Naive thymus-derived CD8-positive, alpha-beta T cell (primary cell): ENCODE measurements at regions not wholly inside any gene's neighbourhood (a gene's known extent, or its start where the extent isn't known, plus 50 kb on each side); places are given as distances from the start of the nearest gene placed in this dataset.

Experiments
- ATAC-seq, 2 donors: fragments of 150-1000 bp; cut with Tn5 transposase in 1 of 2; sonication (Bioruptor Pico), chemical (Tn5 transposase) in 1 of 2; 1 replicate in 1 of 2; 2 replicates in 1 of 2; pipeline ENCODE4 v1.10.0; 2021; ENCODE audit warnings: mild to moderate bottlenecking in 2 of 2, moderate library complexity in 2 of 2
- POLR2A ChIA-PET: fragments of 350-600 bp; sonication (Branson Sonifier 250); formaldehyde crosslinking; loops from one replicate; lab custom pipeline; 2021; ENCODE audit warnings: antibody characterized with exemption; lab: Charles Lee
- DNase-seq, 10 donors: peaks; one replicate each; pipeline versions ENCODE4 v3.0.0 to v3.0.0-alpha.2; 2020 to 2022
- H3K27ac Mint-ChIP-seq, 10 donors: one replicate each; pipeline ENCODE4 v1.8.0; 2020 to 2022; ENCODE audit warnings: mild to moderate bottlenecking in 10 of 10, mixed read lengths in 10 of 10, moderate library complexity in 4 of 10, inconsistent platforms in 1 of 10
- H3K27me3 Mint-ChIP-seq, 5 donors: one replicate each; pipeline ENCODE4 v1.8.0; 2021 to 2022; ENCODE audit warnings: mixed read lengths in 5 of 5
- H3K36me3 Mint-ChIP-seq, 3 donors: one replicate each; pipeline ENCODE4 v1.8.0; 2020 to 2022; ENCODE audit warnings: mixed read lengths in 3 of 3, mild to moderate bottlenecking in 2 of 3, inconsistent platforms in 1 of 3
- H3K4me1 Mint-ChIP-seq, 4 donors: one replicate each; pipeline ENCODE4 v1.8.0; 2021 to 2022; ENCODE audit warnings: mixed read lengths in 4 of 4
- H3K4me3 Mint-ChIP-seq, 10 donors: one replicate each; pipeline ENCODE4 v1.8.0; 2020 to 2022; ENCODE audit warnings: mild to moderate bottlenecking in 10 of 10, mixed read lengths in 10 of 10, moderate library complexity in 6 of 10, inconsistent platforms in 1 of 10
- H3K9me3 Mint-ChIP-seq, 9 donors: one replicate each; pipeline ENCODE4 v1.8.0; 2020 to 2022; ENCODE audit warnings: mixed read lengths in 9 of 9, mild to moderate bottlenecking in 3 of 9, inconsistent platforms in 1 of 9, moderate library complexity in 1 of 9

DNA sequence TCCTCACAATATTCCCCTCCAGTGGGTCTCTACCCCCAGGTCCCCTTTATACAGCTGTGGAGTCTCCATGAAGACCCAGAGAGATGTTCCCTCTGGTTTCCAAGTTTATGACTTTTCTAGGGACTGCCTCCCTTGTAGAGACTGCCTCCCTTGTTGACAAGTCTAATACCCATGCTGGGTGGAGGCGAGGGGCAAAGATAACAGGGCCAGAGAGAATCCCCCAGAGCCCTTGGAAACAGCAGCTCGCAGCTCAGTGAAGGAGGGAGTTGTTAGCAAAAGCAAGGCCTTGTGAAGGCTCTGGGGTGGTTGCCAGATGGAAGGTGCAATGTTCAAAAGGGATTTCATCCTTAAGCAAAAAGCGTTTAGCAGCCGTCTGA lies 75.0 kb upstream of the GATA6 start:
- POLR2A ChIA-PET: no interaction called here
- DNase-seq (no peak), ATAC-seq (no peak)
- Mint-ChIP-seq H3K9me3 (peaks cover 0 to 5% (median 0%) of the 10 kb centered on the region in 9 donors), H3K4me1 (no peaks in the 10 kb centered on the region), H3K27ac (no peak overlapping the region), H3K4me3 (no peak overlapping the region), H3K27me3 (peaks cover 1 to 16% (median 4%) of the 10 kb centered on the region in 5 donors), H3K36me3 (no peaks in the 10 kb centered on the region)

DNA sequence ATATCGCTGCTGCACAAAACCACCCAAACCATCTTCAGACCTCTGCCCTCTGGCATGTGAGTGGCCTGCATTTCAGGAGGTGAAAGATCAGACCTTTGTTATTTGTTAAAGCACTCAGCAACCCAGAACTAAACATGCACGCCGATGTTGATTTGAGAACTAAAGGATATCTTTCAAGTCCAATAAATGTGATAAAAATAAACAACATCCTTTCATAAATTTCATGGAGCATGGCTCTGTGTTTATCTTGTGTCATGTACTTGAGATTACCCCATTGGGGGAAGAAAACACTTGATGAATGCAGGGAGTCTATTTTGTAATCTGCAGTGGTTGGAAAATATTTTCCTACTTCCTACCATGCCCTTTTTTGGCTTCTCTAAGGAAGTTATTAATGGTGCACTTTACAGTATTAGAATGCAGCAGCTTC lies 70.8 kb upstream of the GATA6 start:
- peaks cover 4 to 8% (median 6%) of the 10 kb centered on the region in 4 donors for H3K4me1 Mint-ChIP-seq
- POLR2A ChIA-PET: no interaction called here
- ATAC-seq: no peak

DNA sequence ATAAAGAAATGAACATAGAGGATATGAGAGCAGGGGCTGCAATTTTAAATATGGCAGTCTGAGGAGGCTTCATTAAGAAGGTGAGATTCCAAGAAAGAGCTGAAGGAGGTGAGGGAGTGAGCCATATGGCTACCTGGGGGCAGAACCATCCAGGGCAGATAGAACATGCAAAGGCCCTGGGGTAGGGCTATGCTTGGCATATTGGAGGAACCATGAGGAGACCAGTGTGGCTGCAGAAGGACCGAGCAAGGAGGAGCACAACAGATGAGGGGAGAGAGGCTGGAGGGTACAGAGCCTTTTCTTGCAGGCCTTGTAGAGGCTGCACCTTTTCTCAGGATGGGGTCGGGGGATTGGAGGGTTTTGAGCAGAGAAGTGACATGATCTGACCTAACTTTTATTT lies 69.5 kb upstream of the GATA6 start:
- no peak overlapping the region for H3K4me3 Mint-ChIP-seq
- no peaks in the 10 kb centered on the region for H3K36me3 Mint-ChIP-seq
- peaks cover 4 to 13% (median 6%) of the 10 kb centered on the region in 4 donors for H3K4me1 Mint-ChIP-seq
- DNase-seq: no peak
- H3K27ac Mint-ChIP-seq: no peak overlapping the region
- ATAC-seq: no peak
- peaks cover 4 to 18% (median 9%) of the 10 kb centered on the region in 5 donors for H3K27me3 Mint-ChIP-seq
- peaks cover 0 to 10% (median 0%) of the 10 kb centered on the region in 9 donors for H3K9me3 Mint-ChIP-seq
- POLR2A ChIA-PET: no interaction called here

More for the DNA sequence above, 70.8 kb upstream of the GATA6 start:
- H3K4me3 Mint-ChIP-seq: no peak overlapping the region
- H3K27ac Mint-ChIP-seq: no peak overlapping the region
- no peaks in the 10 kb centered on the region for H3K36me3 Mint-ChIP-seq
- peaks cover 0 to 10% (median 0%) of the 10 kb centered on the region in 9 donors for H3K9me3 Mint-ChIP-seq
- no peak for DNase-seq
- H3K27me3 Mint-ChIP-seq: peaks cover 4 to 22% (median 10%) of the 10 kb centered on the region in 5 donors

DNA sequence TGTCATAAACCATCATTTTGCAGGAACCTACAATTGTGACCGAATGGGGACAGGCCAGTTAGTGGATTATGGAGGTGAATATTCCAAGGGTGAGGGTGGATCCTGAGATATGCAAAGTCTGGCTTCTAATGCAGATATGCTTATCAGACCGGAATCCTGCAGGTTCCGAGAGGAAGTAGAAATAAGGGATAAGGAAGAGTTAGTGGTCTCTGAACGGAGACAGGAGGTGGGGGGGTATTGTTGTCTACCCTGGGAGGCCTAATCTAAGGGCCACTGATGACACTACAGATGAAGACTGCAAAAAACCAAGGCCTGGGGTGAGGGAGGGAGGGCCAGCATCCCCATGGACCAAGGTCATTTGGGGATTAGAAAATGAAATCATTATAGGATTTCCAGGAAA lies 67.7 kb upstream of the GATA6 start:
- peak overlapping the region in 1 of 10 donors; percentile 32 for H3K27ac Mint-ChIP-seq
- peaks cover 0 to 10% (median 0%) of the 10 kb centered on the region in 9 donors for H3K9me3 Mint-ChIP-seq
- H3K4me3 Mint-ChIP-seq: no peak overlapping the region
- H3K36me3 Mint-ChIP-seq: no peaks in the 10 kb centered on the region
- DNase-seq (no peak), ATAC-seq (no peak)
- H3K27me3 Mint-ChIP-seq: peaks cover 5 to 16% (median 6%) of the 10 kb centered on the region in 5 donors
- peaks cover 4 to 13% (median 6%) of the 10 kb centered on the region in 4 donors for H3K4me1 Mint-ChIP-seq
- POLR2A ChIA-PET: no interaction called here

DNA sequence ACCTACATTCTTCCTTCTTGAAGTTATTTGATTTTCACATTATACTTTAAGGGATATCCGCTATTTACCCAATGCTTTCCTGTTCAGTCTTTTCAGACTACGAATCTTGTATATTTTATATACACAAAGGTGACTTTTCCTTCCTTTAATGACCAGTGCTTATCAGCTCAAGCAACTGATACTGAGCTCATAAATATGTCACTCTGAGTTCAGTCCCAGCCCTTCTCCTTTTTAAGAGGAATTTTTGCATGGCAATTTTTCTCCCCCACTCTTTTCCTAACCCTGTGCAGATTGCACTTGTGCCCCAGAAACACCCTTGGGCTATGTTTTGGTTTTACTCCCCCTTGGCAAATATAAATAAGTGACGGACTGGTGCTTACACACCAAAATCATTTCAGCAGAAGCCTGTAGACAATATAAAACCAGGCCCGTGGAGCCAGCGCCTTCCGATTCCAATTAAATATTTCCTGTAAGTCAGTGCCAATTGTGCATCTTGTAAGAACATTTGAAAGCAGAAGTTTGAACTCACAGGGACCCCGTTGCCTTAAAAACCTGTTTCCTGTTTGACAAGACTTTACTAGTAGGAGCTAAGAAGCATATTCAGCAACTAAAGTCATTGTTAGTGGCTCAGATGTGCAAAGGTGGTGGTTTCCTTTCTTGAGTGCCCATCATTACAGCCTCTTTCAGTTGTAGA lies 66.3 kb upstream of the GATA6 start:
- Mint-ChIP-seq H3K4me1 (peaks cover 4 to 13% (median 6%) of the 10 kb centered on the region in 4 donors), H3K9me3 (peaks cover 0 to 10% (median 0%) of the 10 kb centered on the region in 9 donors), H3K27me3 (peaks cover 5 to 17% (median 6%) of the 10 kb centered on the region in 5 donors), H3K27ac (peak overlapping the region in 2 of 10 donors; percentile 41 to 72), H3K36me3 (no peaks in the 10 kb centered on the region), H3K4me3 (peak overlapping the region in 1 of 10 donors; percentile 12)
- DNase-seq (no peak), ATAC-seq (no peak)
- POLR2A ChIA-PET: no interaction called here

DNA sequence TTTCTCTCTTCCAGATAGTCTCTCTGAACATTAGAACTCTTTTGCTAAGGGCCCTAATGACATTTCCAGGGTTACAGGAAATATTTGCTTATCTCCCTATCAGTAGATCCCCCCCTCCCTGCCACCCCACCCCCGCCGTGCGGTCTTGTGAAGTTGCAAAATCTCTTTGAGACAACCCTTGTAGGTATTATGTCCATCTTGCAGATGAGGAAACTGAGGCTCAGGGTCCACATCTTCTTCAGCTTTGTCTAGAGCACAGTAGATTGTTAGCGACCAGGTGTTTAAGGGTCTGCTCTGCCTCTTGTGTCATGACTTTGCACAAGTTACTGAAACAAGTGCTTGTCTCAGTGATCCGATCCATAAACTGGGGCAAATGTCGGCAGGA lies 65.8 kb upstream of the GATA6 start:
- H3K27ac Mint-ChIP-seq: no peak overlapping the region
- peaks cover 5 to 17% (median 6%) of the 10 kb centered on the region in 5 donors for H3K27me3 Mint-ChIP-seq
- POLR2A ChIA-PET: no interaction called here
- H3K36me3 Mint-ChIP-seq: no peaks in the 10 kb centered on the region
- DNase-seq (no peak), ATAC-seq (no peak)
- no peak overlapping the region for H3K4me3 Mint-ChIP-seq
- H3K9me3 Mint-ChIP-seq: peaks cover 0 to 10% (median 0%) of the 10 kb centered on the region in 9 donors
- peaks cover 4 to 13% (median 6%) of the 10 kb centered on the region in 4 donors for H3K4me1 Mint-ChIP-seq

DNA sequence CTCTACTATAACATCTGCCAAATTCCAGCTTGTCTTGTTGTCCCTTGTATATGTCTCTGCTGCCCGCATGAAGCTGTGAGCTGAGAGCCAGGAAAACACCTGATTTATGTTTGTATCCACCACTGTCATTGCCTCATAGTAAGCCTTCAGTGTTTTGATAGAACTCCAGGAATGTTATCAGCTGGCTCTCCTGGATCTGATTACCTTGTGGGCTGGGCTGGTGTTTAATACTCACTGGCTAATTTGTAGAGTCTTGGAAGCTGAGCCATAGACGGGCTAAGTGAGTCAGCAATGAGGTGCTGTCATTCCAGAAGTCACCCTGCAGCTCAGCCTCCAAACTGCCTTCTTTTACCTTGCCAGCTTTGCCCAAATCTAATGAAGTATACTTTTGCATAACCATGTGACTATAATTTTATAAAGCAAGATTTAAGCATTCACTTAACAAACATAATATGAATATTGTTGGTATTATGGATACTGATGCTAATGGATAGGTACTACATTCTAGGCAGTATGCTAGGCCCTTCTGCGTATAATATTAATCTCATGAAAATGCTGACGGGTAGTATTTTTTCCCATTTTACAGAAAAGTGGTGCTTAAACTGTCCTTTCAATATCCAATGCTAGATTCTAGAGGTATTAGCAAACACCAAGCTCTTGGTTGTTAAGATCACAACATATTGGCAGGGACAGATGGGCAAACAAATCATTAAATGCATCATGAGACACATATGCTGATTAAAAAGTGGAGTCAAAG lies 62.7 kb upstream of the GATA6 start:
- peaks cover 4 to 13% (median 6%) of the 10 kb centered on the region in 4 donors for H3K4me1 Mint-ChIP-seq
- no peaks in the 10 kb centered on the region for H3K9me3 Mint-ChIP-seq
- H3K27me3 Mint-ChIP-seq: peaks cover 0 to 8% (median 3%) of the 10 kb centered on the region in 5 donors
- H3K4me3 Mint-ChIP-seq: no peak overlapping the region
- H3K36me3 Mint-ChIP-seq: no peaks in the 10 kb centered on the region
- no peak for DNase-seq
- no peak for ATAC-seq
- POLR2A ChIA-PET: no interaction called here
- H3K27ac Mint-ChIP-seq: no peak overlapping the region

DNA sequence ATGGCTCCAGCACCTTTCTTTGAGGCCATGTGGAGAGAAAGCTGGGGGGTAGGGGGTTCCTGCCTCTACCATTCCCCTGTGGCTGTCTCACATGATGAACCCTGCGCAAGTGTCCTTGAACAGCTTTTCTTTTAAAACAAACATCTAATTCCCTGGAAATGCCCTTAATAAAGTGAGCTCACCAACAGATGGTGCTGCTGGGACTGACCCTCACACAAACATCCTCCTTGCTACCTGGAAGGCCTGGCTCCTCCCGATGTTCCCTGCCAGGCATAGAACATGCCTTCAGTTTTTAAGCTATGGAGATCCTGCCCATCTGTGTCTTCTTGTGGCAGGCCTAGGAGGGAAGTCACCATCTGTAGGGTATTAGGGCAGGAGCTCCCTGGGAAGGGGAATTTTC lies 60.7 kb upstream of the GATA6 start:
- H3K9me3 Mint-ChIP-seq: no peaks in the 10 kb centered on the region
- H3K27me3 Mint-ChIP-seq: peaks cover 0 to 8% (median 4%) of the 10 kb centered on the region in 5 donors
- H3K4me1 Mint-ChIP-seq: peaks cover 0 to 4% (median 0%) of the 10 kb centered on the region in 4 donors
- POLR2A ChIA-PET: no interaction called here
- DNase-seq (no peak), ATAC-seq (no peak)
- H3K4me3 Mint-ChIP-seq: no peak overlapping the region
- no peak overlapping the region for H3K27ac Mint-ChIP-seq
- H3K36me3 Mint-ChIP-seq: no peaks in the 10 kb centered on the region

DNA sequence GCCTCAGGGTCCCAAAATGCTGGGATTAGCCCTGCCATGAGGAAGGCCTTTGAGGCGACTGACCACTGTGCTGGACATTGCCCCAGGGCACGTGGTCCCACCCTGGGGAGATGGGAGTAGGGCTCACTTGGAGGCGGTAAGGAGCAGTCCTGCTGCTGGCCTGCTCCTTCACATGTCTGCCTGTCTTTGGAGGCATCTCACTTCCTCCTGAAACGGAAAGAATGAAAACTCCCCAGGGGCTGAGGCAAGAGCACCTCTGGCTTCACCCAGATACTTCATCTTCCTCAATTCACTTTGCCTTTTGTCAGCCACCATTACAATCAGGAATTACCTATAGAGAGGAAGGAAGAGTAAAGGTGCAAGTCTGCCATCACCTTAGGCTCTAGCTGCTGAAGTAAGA lies 59.9 kb upstream of the GATA6 start:
- Mint-ChIP-seq H3K4me3 (no peak overlapping the region), H3K36me3 (no peaks in the 10 kb centered on the region), H3K9me3 (no peaks in the 10 kb centered on the region), H3K27ac (no peak overlapping the region), H3K27me3 (peaks cover 0 to 12% (median 1%) of the 10 kb centered on the region in 5 donors), H3K4me1 (no peaks in the 10 kb centered on the region)
- ATAC-seq: no peak
- POLR2A ChIA-PET: no interaction called here
- DNase-seq: no peak

DNA sequence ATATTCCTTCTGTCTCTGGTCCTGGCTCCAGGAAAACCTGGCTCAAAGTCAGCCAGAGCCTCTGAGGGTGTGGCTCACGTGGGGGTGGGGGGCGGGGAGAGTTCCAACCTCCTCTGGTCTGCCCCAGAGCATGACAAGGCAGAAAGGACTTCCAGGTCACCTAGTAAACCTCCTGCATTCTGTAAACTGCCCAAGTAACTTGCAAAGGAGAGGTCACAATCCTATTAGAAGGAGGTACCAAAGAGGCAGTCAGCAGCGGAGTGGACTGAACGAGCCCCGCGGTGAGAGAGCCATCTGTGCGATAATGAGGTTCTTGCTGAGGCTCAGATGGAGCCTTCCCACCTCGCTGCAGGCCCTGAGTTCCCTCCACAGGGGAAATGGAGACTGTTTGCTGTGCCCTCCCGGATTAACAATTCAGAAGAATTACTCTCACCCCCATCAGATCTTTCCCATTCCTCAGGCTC lies 58.9 kb upstream of the GATA6 start:
- no peaks in the 10 kb centered on the region for H3K36me3 Mint-ChIP-seq
- no peak for ATAC-seq
- DNase-seq: no peak
- H3K9me3 Mint-ChIP-seq: peaks cover 0 to 5% (median 0%) of the 10 kb centered on the region in 9 donors
- no peaks in the 10 kb centered on the region for H3K4me1 Mint-ChIP-seq
- no peak overlapping the region for H3K27ac Mint-ChIP-seq
- H3K4me3 Mint-ChIP-seq: no peak overlapping the region
- H3K27me3 Mint-ChIP-seq: peaks cover 0 to 21% (median 5%) of the 10 kb centered on the region in 5 donors
- POLR2A ChIA-PET: no interaction called here

DNA sequence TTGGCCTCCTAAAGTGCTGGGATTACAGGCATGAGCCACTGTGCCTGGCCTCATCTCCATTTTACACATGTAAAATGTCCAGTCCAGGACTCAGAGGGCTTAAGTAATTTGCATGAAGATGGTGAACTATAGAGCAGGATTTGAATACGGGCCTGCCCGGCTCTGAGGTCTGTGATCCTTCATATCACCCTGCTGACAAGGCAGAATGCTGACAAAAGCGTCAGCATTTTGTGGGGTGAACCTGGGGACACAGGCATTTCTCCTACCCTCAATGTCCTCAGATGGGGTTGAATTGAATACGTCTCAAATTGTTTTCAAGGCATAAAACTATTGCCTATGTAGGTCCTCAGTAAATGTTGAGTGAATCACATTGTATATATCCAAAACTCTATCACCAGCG lies 57.2 kb upstream of the GATA6 start:
- H3K4me1 Mint-ChIP-seq: no peaks in the 10 kb centered on the region
- DNase-seq (no peak), ATAC-seq (no peak)
- H3K27me3 Mint-ChIP-seq: peaks cover 0 to 16% (median 5%) of the 10 kb centered on the region in 5 donors
- H3K9me3 Mint-ChIP-seq: peaks cover 0 to 5% (median 0%) of the 10 kb centered on the region in 9 donors
- POLR2A ChIA-PET: no interaction called here
- H3K36me3 Mint-ChIP-seq: no peaks in the 10 kb centered on the region
- H3K4me3 Mint-ChIP-seq: no peak overlapping the region
- peak overlapping the region in 1 of 10 donors; percentile 30 for H3K27ac Mint-ChIP-seq

DNA sequence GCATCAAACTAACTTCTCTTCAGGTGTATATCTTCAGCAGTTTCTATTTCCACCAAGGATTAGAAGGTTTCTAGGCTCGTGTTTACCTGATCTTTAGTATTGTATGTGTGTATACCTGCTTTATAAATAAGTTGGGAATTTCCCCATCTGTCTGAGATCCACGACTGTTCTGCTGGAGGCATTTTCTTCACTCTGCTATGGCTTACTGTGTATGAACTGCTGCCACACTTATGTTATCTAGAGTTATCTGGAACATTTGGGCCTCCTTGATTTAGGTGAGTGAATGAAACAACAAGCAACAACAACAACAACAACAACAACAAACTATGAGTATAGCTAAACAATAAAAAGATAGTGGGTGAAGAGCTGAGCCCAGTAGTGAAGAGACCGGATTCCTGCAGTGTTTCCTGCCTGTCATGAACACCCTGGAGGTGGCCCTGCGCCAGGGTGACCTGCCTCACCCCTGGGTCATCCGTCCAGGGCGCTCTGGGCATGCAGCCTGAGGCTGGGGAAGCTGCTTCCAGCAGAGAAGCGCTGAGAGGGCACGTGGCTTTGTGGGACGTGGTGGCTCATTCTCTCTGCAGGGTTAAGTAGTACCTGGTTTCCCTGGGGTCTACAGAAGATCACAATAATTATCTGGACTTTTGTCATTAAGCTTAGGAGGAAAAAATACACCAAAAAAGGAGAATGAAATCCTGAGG lies 56.1 kb upstream of the GATA6 start:
- H3K9me3 Mint-ChIP-seq: peaks cover 0 to 5% (median 0%) of the 10 kb centered on the region in 9 donors
- ATAC-seq: no peak
- H3K27me3 Mint-ChIP-seq: peaks cover 0 to 16% (median 5%) of the 10 kb centered on the region in 5 donors
- H3K36me3 Mint-ChIP-seq: no peaks in the 10 kb centered on the region
- no peak for DNase-seq
- no peak overlapping the region for H3K27ac Mint-ChIP-seq
- POLR2A ChIA-PET: no interaction called here
- H3K4me1 Mint-ChIP-seq: no peaks in the 10 kb centered on the region
- H3K4me3 Mint-ChIP-seq: no peak overlapping the region
